Rectal smooth muscle tissue (tissue), 1 donor: ENCODE measurements at regions not wholly inside any gene's neighbourhood (a gene's known extent, or its start where the extent isn't known, plus 50 kb on each side); places are given as distances from the start of the nearest gene placed in this dataset.
"Not testable (repeated sequence)": the region's sequence is repeated elsewhere in the genome, so short reads cannot be mapped to it uniquely, and the experiment has no call there.

Experiments
- H3K27ac ChIP-seq: one replicate; pipeline ENCODE4 v1.7.0; 2013; ENCODE audit warnings: low read depth, low read length, inconsistent platforms
- H3K27me3 ChIP-seq: one replicate; pipeline ENCODE4 v1.7.0; 2013; ENCODE audit warnings: low read length; ENCODE audit not compliant: control insufficient read depth, insufficient read depth
- H3K36me3 ChIP-seq: one replicate; pipeline ENCODE4 v1.7.0; 2013; ENCODE audit warnings: low read length; ENCODE audit not compliant: control insufficient read depth, insufficient read depth
- H3K4me1 ChIP-seq: one replicate; pipeline ENCODE4 v1.7.0; 2013; ENCODE audit warnings: low read length; ENCODE audit not compliant: control insufficient read depth, insufficient read depth
- H3K4me3 ChIP-seq: one replicate; pipeline ENCODE4 v1.7.0; 2013; ENCODE audit warnings: low read length
- H3K9ac ChIP-seq: one replicate; pipeline ENCODE4 v1.7.0; 2013; ENCODE audit warnings: low read length

- not testable (repeated sequence) for H3K4me1 ChIP-seq, H3K36me3 ChIP-seq, H3K9ac ChIP-seq, H3K4me3 ChIP-seq, H3K27me3 ChIP-seq, H3K27ac ChIP-seq
Observed at GRCh38 chr15:81870746-81871106, 175.1 kb downstream of the MEX3B start.

- H3K27ac ChIP-seq, H3K9ac ChIP-seq, H3K36me3 ChIP-seq, H3K4me3 ChIP-seq, H3K4me1 ChIP-seq, H3K27me3 ChIP-seq: not testable (repeated sequence)
Observed at GRCh38 chr15:81870062-81870745, 175.6 kb downstream of the MEX3B start.

GRCh38 chr15:81869161-81869954 is 176.5 kb downstream of the MEX3B start:
- no peak overlapping the region for H3K4me3 ChIP-seq
- no peaks in the 10 kb centered on the region for H3K4me1 ChIP-seq
- H3K9ac ChIP-seq, result no peak overlapping the region
- H3K36me3 ChIP-seq, result no peaks in the 10 kb centered on the region
- no peak overlapping the region for H3K27ac ChIP-seq
- no peaks in the 10 kb centered on the region for H3K27me3 ChIP-seq

GRCh38 chr15:81865850-81866537 is 179.8 kb downstream of the MEX3B start:
- Histone ChIP-seq H3K4me1 (no peaks in the 10 kb centered on the region), H3K36me3 (no peaks in the 10 kb centered on the region), H3K27ac (no peak overlapping the region), H3K27me3 (no peaks in the 10 kb centered on the region), H3K4me3 (no peak overlapping the region), H3K9ac (no peak overlapping the region)

GRCh38 chr15:81863162-81863561 is 182.7 kb downstream of the MEX3B start:
- Histone ChIP-seq H3K27ac (no peak overlapping the region), H3K9ac (no peak overlapping the region), H3K4me1 (no peaks in the 10 kb centered on the region), H3K36me3 (no peaks in the 10 kb centered on the region), H3K4me3 (no peak overlapping the region), H3K27me3 (no peaks in the 10 kb centered on the region)

GRCh38 chr15:81859737-81860516 is 185.9 kb downstream of the MEX3B start:
- H3K27me3 ChIP-seq, result no peaks in the 10 kb centered on the region
- no peaks in the 10 kb centered on the region for H3K36me3 ChIP-seq
- H3K27ac ChIP-seq, result no peak overlapping the region
- H3K4me3 ChIP-seq, result no peak overlapping the region
- no peak overlapping the region for H3K9ac ChIP-seq
- H3K4me1 ChIP-seq, result no peaks in the 10 kb centered on the region

- H3K36me3 ChIP-seq, result no peaks in the 10 kb centered on the region
Observed at GRCh38 chr15:81858586-81858985, 187.2 kb downstream of the MEX3B start.

GRCh38 chr15:81858136-81858535 is 187.7 kb downstream of the MEX3B start:
- H3K4me1 ChIP-seq, result no peaks in the 10 kb centered on the region
- H3K27me3 ChIP-seq, result no peaks in the 10 kb centered on the region
- H3K36me3 ChIP-seq, result no peaks in the 10 kb centered on the region
- H3K27ac ChIP-seq, result no peak overlapping the region
- H3K4me3 ChIP-seq, result no peak overlapping the region
- no peak overlapping the region for H3K9ac ChIP-seq

More at GRCh38 chr15:81858586-81858985, 187.2 kb downstream of the MEX3B start:
- no peaks in the 10 kb centered on the region for H3K4me1 ChIP-seq
- no peak overlapping the region for H3K27ac ChIP-seq
- H3K4me3 ChIP-seq, result no peak overlapping the region
- H3K9ac ChIP-seq, result no peak overlapping the region
- H3K27me3 ChIP-seq, result no peaks in the 10 kb centered on the region

- peaks cover 3% of the 10 kb centered on the region for H3K4me1 ChIP-seq
- H3K9ac ChIP-seq, result no peak overlapping the region
- H3K36me3 ChIP-seq, result no peaks in the 10 kb centered on the region
- no peak overlapping the region for H3K4me3 ChIP-seq
- H3K27me3 ChIP-seq, result no peaks in the 10 kb centered on the region
- H3K27ac ChIP-seq, result no peak overlapping the region
Observed at GRCh38 chr15:81856634-81857026, 189.2 kb downstream of the MEX3B start.

- Histone ChIP-seq H3K27me3 (no peaks in the 10 kb centered on the region), H3K4me1 (peaks cover 3% of the 10 kb centered on the region), H3K4me3 (no peak overlapping the region), H3K27ac (no peak overlapping the region), H3K36me3 (no peaks in the 10 kb centered on the region), H3K9ac (no peak overlapping the region)
Observed at GRCh38 chr15:81856001-81856633, 189.7 kb downstream of the MEX3B start.

GRCh38 chr15:81853150-81853748 is 192.6 kb downstream of the MEX3B start:
- no peak overlapping the region for H3K9ac ChIP-seq
- no peak overlapping the region for H3K4me3 ChIP-seq
- peaks cover 3% of the 10 kb centered on the region for H3K4me1 ChIP-seq
- no peaks in the 10 kb centered on the region for H3K27me3 ChIP-seq
- H3K27ac ChIP-seq, result no peak overlapping the region
- H3K36me3 ChIP-seq, result no peaks in the 10 kb centered on the region
